Breast epithelium (tissue), 3 donors: ENCODE measurements at regions not wholly inside any gene's neighbourhood (a gene's known extent, or its start where the extent isn't known, plus 50 kb on each side); places are given as distances from the start of the nearest gene placed in this dataset.

ENCODE experiments used
- CTCF ChIP-seq, 3 donors: fragments of 450-650 bp; IDR thresholded peaks; one replicate each; pipeline ENCODE4 v1.5.1; 2016 to 2017; ENCODE audit warnings: antibody characterized with exemption in 3 of 3, mild to moderate bottlenecking in 3 of 3, moderate library complexity in 3 of 3
- POLR2A ChIP-seq: fragments of 450-650 bp; IDR thresholded peaks from one replicate; pipeline ENCODE4 v1.6.1; 2016; ENCODE audit warnings: antibody characterized with exemption, mild to moderate bottlenecking, moderate library complexity
- POLR2AphosphoS5 ChIP-seq, 3 donors: sonication (generic); formaldehyde crosslinking; IDR thresholded peaks; one replicate each; pipeline ENCODE4 v1.6.1; 2017; ENCODE audit warnings: antibody characterized with exemption in 3 of 3

GRCh38 chr1:188367661-188368060 is 1538.9 kb downstream of the PLA2G4A start:
- no peak for TF ChIP-seq CTCF (IDR thresholded peaks at IDR 0.05)
- TF ChIP-seq POLR2A, result no peak
- TF ChIP-seq POLR2AphosphoS5 (IDR thresholded peaks at IDR 0.05), result no peak
